IPS-NIHi11 (cell line): ENCODE measurements at regions not wholly inside any gene's neighbourhood (a gene's known extent, or its start where the extent isn't known, plus 50 kb on each side); places are given as distances from the start of the nearest gene placed in this dataset.

Experiments
- DNase-seq: peaks from one replicate; pipeline ENCODE4 v3.0.0; 2012; ENCODE audit warnings: mixed read lengths, low spot score

DNA sequence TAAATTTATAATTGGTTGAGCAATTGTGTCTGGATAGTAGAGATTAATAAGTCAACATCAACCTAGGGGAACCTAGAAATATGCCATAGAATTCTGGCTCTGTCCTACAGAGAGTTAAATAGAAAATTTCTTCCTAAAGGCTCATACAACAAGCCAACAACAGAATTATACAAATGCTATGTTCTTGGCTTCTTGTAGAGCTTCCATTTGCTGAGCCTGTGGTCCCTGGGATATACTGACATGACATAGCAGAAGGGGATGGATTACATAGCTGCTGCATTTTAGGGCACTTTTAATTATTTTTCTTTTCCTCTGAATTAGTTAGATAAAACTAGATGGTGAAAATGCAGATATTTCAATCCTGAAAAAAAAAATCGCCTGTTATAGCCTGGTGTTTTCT lies 95.5 kb upstream of the ST6GAL2 start:
- DNase-seq: no peak

DNA sequence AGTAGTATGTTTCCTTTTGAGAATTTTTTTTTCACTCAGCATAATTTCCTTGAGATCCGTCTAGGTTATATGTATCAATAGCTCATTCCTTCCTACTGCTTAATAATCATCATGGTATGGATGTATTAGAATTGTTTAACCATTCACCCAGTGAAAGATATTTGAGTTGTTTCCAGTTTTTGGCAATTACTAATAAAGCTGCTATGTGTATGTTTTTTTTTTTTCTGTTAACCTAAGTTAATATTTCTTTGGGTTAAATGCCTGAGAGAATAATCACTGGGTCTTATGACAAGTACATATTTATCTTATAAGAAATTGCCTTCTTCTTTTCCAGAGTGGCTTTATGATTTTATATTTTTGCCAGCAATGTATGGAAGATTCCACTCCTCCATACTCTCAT lies 96.4 kb upstream of the ST6GAL2 start:
- DNase-seq: no peak

DNA sequence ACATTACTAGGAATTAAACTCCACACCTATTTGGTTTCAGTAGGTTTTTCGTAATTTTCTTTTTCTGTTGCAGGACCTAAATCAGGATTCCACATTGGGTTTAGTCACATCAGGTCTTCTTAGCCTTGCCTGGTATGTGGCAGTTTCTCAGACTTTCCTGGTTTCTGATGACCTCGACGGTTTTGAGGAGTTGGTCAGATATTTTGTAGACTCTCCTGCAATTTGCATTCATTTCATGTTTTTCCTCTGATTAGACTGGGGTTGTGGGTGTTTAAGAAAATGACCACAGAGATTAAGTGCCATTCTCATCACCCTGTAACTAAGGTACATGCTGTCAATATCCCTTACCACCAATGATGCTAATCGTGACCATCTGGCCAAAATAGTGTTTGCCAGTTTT lies 97.3 kb upstream of the ST6GAL2 start:
- no peak for DNase-seq

DNA sequence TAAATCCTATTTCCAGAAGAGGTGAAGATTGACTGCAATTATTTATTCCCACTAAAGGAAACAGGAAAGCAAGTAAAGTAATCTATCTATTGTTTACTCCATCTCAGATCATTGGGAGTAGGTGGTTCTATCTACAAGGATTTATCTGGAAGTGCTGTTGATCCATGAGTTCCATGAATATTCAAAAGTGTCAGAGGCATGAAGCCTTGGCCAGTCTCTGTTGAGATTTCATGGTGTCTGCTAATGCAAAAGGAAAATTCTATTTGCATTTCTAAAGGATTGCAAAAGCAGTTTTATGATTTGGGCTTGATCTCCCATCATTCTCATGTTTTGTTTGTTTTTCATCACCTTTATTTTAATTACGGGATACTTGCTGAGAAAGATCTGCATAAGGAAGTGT lies 102.4 kb upstream of the ST6GAL2 start:
- DNase-seq: no peak

GRCh38 chr2:106990297-106990696 lies 104.3 kb upstream of the ST6GAL2 start:
- no peak for DNase-seq

DNA sequence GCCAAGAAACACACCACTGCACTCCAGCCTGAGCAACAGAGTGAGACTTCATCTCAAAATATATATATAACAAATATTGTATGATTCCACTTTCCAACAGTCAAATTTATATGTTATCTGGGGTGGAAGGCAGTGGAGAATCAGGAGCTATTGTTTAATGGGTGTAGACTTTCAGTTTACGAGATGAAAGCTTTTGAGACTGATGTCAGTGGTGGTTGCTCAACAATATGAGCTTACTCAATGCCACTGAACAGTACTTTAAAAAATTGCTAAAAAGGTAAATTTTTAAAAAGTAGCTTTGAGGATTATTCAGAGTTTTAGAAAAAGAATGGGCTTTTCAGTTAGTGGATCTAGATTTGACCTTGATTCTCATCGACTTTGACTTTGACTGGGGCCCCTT lies 105.9 kb upstream of the ST6GAL2 start:
- DNase-seq: no peak

DNA sequence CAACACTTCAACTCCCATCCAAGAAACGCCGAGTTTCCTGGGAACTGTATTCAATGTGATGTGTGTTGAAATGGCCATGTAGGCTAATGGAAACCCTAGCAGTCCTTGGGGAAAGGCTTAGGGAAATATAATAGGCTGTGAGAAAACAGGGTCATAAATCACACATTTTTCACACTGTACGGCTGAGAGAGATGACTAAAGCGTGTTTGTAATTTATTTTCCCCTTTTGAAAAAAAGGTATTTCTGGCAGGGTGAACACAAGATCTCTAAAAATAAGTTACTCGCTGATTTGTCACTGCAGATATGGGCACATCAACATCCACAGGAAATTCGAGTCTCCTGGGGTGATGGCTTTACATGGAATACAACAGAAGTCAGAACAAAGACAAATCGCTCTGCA lies 109.6 kb upstream of the ST6GAL2 start:
- DNase-seq: no peak

GRCh38 chr2:106996171-106996769 lies 110.3 kb upstream of the ST6GAL2 start:
- no peak for DNase-seq

GRCh38 chr2:106997204-106997603 lies 111.2 kb upstream of the ST6GAL2 start:
- DNase-seq: no peak

- DNase-seq: no peak
Measured at GRCh38 chr2:107001062-107001461, 115.1 kb upstream of the ST6GAL2 start.

GRCh38 chr2:107001551-107001950 lies 115.6 kb upstream of the ST6GAL2 start:
- no peak for DNase-seq

DNA sequence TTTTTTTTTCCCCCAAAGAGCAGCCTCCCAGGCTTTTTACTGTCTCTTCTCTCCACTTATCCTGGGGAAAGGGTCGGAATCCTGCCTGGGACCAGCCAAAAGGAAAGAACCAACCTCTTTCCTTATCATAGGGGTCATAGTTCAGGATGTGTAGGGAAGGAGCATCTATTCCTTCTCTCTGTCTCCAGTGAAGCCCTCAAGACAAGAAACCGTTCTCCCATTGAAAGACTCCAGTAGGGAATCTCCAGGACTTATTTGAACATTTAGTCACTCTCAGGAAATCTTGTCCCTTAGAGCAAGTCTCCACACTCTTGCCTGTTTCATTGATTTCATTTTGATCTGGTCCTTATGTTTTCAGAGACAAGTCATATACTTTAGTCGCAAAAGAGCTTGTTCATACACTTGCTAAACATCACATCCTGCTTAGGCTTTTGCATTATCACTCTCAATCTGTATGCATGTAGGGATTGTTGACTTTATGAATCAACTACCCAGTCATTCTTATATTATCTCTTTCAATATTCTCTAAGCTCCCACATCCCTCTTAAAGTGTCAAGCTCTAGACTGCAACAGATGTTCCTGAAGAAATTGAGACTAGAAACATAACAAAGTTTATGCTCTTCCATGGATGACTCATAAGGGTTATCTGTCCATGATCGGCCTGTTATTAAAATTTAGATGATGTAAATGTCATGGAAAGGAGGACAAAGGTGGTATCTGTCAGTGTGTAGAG lies 116.2 kb upstream of the ST6GAL2 start:
- no peak for DNase-seq

DNA sequence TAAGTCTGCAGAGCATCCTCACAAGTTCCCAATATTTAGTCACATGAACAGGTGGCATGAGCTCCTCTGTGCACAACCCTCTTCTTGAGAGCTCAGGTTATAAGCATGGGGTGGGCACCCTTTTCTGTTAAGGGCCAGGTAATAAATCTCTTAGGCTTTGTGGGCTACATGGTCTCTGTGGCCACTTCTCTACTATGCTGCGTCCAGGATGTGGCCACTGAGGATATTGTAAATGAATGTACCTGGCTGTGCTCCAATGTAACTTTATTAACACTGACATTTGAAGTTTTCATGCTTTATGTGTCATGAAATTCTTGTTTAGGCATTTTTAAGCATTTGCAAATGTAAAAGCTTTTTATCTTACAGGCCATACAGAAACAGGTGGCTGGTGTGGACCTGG lies 116.8 kb upstream of the ST6GAL2 start:
- DNase-seq: no peak

DNA sequence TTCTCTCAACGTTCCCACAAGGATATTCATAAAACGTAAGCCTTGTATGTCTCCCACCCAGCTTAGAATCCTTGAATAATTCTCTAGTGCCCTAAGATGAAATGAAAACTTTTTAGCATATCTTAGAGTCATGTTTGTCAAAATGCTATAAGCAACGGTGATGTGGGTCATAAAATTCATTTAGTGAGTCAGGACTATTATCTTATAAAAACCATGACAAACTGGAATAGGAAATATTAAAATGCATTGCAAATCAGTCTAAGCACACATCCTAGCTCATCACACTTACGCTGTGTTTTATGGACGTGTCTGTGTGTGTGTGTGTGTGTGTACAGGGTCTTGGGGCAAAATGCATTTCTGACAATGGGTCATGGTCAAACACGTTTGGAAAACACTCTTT lies 119.9 kb upstream of the ST6GAL2 start:
- no peak for DNase-seq

GRCh38 chr2:107006836-107007235 lies 120.9 kb upstream of the ST6GAL2 start:
- DNase-seq: no peak

- no peak for DNase-seq
Measured at GRCh38 chr2:107007927-107008326, 122.0 kb upstream of the ST6GAL2 start.

DNA sequence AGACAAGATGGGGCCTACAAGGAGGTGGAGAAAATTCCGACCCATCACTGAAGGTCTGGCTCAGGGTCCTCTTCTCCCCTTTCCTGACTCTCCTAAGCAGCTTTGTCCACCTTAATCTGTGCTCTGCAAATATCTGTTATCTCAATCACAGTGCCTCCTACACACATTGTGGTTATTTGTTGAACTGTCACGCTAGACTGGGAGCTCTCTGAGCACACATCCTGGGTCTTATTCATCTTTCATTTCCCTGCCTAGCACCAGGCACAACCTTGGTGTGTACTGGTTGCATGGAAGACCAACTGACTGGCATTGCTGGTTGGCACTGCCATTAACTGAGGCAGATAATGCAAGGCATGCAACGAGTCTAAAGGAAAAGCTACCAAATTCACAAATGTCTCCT lies 122.9 kb upstream of the ST6GAL2 start:
- no peak for DNase-seq

DNA sequence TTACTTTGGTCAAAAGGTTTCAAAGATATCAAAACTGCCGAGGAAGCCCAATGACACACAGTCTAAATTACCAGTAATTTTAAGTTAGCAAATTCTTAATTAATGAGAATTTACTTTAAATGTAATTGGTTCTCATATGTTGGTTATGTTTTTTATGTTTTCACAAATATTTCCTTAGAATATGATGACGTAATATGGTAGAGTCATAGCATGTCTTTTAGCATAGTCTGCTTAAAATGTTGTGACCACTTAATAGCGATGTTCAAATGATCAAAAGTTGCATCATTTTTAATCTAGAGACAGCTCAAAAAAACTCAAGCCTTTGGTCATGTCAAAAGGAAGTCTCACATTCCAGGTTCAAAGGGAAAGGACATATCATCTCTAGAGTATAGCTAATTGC lies 123.3 kb upstream of the ST6GAL2 start:
- DNase-seq: no peak

GRCh38 chr2:107012714-107013306 lies 126.8 kb upstream of the ST6GAL2 start:
- DNase-seq: no peak

GRCh38 chr2:107013884-107014283 lies 127.9 kb upstream of the ST6GAL2 start:
- DNase-seq: no peak

- no peak for DNase-seq
Measured at GRCh38 chr2:107018366-107018765, 132.4 kb upstream of the ST6GAL2 start.

- DNase-seq: no peak
Measured at GRCh38 chr2:107020392-107020791, 134.4 kb upstream of the ST6GAL2 start.

GRCh38 chr2:107024269-107024668 lies 138.3 kb upstream of the ST6GAL2 start:
- no peak for DNase-seq
